ENCODE measurements at regions not wholly inside any gene's neighbourhood (a gene's known extent, or its start where the extent isn't known, plus 50 kb on each side); places are given as distances from the start of the nearest gene placed in this dataset.

DNA sequence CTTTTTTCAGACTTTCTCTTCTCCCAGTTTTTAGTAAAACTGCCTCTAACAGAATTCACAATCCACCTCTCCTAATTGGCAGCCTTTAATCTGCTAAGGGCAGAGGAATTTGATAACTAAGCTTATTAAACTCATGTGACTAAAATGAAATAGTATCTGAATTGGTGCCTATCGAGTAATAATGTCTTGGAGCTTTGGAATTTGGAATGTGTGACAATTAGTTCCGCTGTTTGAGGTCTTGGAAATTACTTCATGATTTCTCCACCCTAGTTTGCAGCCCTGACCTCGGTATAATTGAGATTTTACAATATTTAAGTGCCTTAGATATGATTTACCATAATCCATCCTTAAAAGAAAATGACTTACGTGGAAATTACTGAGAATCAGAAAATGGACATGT is 190.4 kb upstream of the NEBL start:
- TF ChIP-seq EZH2 (IDR thresholded peaks at IDR 0.05; ENCODE audit: low read length, missing control alignments), result no peak
- TF ChIP-seq, protein P1, sequence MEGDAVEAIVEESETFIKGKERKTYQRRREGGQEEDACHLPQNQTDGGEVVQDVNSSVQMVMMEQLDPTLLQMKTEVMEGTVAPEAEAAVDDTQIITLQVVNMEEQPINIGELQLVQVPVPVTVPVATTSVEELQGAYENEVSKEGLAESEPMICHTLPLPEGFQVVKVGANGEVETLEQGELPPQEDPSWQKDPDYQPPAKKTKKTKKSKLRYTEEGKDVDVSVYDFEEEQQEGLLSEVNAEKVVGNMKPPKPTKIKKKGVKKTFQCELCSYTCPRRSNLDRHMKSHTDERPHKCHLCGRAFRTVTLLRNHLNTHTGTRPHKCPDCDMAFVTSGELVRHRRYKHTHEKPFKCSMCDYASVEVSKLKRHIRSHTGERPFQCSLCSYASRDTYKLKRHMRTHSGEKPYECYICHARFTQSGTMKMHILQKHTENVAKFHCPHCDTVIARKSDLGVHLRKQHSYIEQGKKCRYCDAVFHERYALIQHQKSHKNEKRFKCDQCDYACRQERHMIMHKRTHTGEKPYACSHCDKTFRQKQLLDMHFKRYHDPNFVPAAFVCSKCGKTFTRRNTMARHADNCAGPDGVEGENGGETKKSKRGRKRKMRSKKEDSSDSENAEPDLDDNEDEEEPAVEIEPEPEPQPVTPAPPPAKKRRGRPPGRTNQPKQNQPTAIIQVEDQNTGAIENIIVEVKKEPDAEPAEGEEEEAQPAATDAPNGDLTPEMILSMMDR (conservative IDR thresholded peaks at IDR 0.05 in 1 of 2, IDR thresholded peaks at IDR 0.05 in 1 of 2; ENCODE audit: low read depth in 1 of 2, low read length in 2 of 2), result no peak
